ENCODE measurements at regions not wholly inside any gene's neighbourhood (a gene's known extent, or its start where the extent isn't known, plus 50 kb on each side); places are given as distances from the start of the nearest gene placed in this dataset.
"Not testable (repeated sequence)": the region's sequence is repeated elsewhere in the genome, so short reads cannot be mapped to it uniquely, and the experiment has no call there.

DNA sequence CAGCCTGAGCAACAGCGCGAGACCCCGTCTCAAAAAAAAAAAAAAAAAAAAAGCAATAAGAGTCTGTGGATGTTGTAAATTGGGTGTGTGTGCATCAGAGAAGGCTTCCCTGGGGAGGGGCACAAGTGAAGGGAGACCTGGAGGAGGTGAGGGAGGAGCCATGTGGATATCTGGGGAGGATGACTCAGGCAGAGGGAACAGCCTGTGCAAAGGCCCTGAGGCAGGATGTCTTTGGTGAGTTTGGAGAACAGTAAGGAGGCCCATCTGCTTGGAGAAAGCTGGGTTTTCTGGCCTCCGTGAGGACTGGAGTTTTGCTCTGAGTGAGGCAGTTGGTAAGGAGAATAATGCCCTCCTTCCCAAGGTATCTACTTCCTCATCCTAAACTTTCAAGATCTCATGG, 81.9 kb upstream of the ADGRL1 start:
- intact Hi-C loops (cut with DNase I); DNase-seq; ATAC-seq (ENCODE audit: poor library complexity): not testable (repeated sequence)

DNA sequence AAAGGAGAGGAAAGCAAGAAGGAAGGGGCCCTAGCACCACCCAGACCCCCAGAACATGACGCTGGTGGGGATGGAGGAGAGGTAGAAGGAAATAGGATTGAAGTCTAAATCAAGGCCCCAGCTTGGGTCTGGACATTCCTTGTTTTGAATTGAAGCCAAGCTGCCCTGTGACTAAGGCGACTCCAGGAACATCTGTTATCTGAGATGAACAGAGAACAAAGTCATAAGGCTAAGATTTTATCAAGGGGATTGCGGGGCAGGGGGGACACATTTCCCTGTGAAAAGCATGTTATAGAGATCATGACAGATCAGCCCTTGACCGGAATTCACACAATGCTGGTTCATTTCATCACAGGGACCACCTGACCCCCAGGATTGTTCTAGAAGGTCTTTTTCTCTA, 80.6 kb upstream of the ADGRL1 start:
- intact Hi-C loops (cut with DNase I); ATAC-seq (ENCODE audit: poor library complexity); DNase-seq: not testable (repeated sequence)

DNA sequence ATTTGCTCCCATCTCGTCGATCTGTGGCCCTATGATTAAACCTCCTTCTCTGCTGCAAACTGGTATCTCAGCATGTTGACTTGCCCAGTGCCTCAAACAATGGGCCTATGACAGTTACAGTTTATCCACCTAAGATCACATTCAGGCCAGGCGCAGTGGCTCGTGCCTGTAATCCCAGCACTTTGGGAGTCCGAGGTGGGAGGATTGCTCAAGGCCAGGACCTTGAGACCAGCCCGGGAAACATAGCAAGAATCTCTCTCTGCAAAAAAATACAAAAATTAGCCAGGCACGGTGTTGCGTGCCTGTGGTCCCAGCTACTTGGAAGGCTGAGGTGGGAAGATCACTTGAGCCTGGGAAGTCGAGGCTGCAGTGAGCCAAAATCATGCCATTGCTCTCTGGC, 79.8 kb upstream of the ADGRL1 start:
- ATAC-seq (ENCODE audit: poor library complexity); intact Hi-C loops (cut with DNase I); DNase-seq: not testable (repeated sequence)

DNA sequence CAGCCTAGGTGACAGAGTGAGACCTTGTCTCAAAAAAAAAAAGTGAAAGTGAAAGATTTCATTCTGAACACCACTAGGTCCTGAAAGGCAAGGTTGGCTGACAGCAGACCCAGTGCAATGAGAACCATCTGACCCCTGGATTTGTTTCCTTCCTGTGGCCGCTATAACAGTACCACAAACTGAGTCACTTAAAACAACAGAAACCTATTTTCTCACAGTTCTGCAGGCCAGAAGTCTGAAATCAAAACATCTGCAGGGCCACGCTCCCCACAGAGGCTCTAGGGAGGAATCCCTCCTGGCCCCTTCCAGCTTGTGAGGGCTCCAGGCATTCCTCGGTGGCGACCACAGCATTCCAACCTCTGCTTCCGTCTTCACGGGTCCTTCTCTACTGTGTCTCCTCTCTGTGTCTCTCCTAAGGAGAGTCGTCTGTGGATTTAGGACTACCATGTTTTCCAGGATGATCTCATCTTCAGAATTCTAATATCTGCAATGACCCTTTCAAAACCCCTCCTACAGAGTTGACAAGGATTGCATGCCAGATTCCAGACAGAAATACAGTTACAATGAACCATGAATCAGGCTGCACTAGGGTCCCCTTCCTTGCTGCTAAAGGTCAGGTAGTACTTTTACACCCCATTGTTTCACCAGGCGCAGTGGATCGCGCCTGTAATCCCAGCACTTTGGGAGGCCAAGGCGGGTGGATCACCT, 78.0 kb upstream of the ADGRL1 start:
- DNase-seq, result not testable (repeated sequence)

DNA sequence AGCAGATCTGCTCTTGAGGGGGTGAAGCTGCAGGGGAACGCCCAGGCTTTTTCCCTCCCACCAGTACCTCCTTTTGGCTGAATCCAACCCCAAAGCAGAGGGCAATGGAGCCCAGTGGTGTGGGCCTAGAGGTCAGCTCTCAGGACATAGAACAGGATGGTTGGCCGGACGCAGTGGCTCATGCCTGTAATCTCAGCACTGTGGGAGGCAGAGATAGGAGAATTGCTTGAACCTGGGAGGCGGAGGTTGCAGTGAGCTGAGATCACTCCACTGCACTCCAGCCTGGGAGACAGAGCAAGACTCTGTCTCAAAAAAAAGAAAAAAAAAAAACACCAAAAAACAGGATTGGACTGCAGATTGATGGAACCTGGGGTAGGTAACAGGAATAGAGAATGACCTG, 73.3 kb upstream of the ADGRL1 start:
- DNase-seq; ATAC-seq (ENCODE audit: poor library complexity); intact Hi-C loops (cut with DNase I): not testable (repeated sequence)

More for the DNA sequence above, 78.0 kb upstream of the ADGRL1 start:
- ATAC-seq (ENCODE audit: poor library complexity); intact Hi-C loops (cut with DNase I): not testable (repeated sequence)

DNA sequence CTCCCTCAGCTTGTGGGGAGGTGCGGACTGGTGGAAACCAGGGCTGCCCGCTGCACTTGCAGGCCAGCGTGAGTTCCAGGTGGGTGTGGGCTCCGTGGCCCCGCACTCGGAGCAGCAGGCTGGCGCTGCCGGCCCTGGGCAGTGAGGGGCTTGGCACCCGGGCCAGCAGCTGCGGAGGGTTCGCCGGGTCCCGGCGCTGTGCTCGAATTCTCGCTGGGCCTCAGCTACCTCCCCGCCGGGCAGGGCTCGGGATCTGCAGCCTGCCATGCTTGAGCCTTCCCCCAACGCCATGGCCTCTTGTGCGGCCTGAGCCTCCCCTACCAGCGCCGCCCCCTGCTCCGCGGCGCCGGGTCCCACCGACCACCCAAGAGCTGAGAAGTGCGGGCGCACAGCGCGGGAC, 71.6 kb upstream of the ADGRL1 start:
- ATAC-seq (ENCODE audit: poor library complexity), result no peak
- DNase-seq, result no peak
- intact Hi-C loops (cut with DNase I), result no loop called here

DNA sequence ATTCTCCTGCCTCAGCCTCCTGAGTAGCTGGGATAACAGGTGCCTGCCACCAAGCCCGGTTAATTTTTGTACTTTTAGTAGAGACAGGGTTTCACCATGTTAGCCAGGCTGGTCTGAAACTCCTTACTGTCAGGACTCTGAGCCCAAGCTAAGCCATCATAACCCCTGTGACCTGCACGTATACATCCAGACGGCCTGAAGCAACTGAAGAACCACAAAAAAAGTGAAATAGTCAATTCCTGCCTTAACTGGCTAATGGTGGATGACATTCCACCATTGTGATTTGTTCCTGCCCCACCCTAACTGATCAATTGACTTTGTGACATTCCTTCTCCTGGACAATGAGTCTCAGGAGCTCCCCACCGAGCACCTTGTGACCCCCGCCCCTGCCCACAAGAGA, 69.9 kb upstream of the ADGRL1 start:
- intact Hi-C loops (cut with DNase I); DNase-seq; ATAC-seq (ENCODE audit: poor library complexity): not testable (repeated sequence)

DNA sequence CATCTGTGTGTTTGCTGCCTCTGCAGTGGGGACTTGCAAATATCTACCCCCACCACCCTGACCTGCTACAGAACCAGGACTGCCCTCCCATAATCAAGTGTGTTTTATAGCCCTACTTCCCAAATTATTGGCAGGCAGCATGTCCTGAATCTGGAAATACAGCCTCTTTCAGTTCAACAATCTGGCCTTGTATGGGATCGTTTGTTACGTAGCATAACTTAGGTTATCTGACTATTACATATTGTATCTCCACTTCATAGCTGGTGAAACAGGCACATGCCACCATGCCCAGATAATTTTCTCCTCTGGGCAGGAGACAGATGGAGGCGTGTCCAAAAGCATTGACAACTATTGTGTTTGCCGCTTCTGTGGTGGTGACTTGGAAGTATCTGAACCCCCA, 66.7 kb upstream of the ADGRL1 start:
- DNase-seq, result no peak
- intact Hi-C loops (cut with DNase I), result no loop called here
- ATAC-seq (ENCODE audit: poor library complexity), result no peak

DNA sequence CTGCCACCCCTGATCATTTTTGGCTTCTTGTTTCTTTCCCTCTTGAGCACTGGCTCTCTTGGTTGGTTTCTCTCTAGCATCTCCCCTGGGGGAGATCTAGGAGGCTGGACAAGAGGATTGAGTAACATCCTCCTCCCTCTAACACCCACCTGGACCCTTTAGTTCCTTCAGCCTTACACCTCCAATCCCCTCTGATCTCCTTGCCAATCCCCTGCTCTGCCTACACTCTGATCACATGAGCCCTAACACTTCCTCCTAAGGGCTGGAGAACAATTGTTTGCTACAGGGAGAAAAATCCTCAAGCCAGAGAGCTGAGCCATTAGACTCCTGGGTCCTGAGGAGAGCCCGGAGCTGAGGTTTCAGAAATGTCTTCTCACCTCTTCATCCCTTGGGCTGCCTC, 65.9 kb upstream of the ADGRL1 start:
- DNase-seq (no peak), ATAC-seq (ENCODE audit: poor library complexity) (no peak)
- intact Hi-C loops (cut with DNase I), result no loop called here

DNA sequence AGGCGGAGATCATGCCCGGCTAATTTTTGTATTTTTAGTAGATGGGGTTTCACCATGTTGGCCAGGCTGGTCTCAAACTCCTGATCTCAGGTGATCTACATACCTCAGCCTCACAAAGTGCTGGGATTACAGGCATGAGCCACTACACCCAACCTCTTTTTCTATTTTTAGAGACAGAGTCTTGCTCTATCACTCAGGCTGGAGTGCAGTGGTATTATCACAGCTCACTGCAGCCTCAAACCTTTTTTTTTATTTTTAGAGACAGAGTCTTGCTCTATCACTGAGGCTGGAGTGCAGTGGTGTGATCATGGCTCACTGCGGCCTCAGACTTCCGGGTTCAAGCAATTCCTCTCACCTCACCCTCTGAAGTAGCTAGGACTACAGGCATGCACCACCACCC, 64.6 kb upstream of the ADGRL1 start:
- intact Hi-C loops (cut with DNase I); DNase-seq: not testable (repeated sequence)
- peak; percentile 12 for ATAC-seq (ENCODE audit: poor library complexity)

DNA sequence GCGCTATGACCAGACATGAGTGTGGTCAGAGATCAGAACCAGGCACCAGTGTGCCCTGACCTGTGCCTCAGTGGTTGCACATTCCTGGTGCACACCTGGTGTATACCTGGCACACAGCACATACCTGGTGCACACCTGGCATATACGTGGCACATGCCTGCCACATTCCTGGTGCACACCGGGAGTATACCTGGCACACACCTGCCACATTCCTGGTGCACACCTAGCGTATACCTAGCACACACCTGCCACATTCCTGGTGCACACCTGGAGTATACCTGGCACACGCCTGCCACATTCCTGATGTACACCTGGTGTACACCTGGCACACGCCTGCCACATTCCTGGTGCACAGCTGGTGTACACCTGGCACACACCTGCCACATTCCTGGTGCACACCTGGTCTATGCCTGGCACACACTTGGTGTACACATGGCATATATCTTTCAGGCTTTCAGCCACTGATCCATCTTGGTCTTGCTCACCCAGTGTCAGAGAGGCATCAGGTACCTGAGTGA, 61.3 kb upstream of the ADGRL1 start:
- intact Hi-C loops (cut with DNase I), result no loop called here
- DNase-seq, result no peak
- ATAC-seq (ENCODE audit: poor library complexity), result no peak

DNA sequence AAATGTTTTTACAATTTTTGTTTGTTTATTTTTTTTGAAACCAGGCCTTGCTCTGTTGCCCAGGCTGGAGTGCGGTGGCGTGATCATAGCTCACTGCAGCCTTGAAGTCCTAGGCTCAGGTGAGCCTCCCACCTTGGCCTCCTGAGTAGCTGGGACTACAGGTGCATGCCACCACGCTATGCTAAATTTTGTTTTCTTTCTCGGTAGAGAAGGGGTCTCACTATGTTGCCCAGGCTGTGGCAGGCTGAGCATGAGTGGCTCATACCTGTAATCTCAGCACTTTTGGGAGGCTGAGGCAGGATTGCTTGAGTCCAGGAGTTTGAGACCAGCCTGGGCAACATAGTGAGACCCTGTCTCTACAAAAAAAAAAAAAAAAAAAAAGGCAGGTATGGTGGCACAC, 60.2 kb upstream of the ADGRL1 start:
- intact Hi-C loops (cut with DNase I), result not testable (repeated sequence)

DNA sequence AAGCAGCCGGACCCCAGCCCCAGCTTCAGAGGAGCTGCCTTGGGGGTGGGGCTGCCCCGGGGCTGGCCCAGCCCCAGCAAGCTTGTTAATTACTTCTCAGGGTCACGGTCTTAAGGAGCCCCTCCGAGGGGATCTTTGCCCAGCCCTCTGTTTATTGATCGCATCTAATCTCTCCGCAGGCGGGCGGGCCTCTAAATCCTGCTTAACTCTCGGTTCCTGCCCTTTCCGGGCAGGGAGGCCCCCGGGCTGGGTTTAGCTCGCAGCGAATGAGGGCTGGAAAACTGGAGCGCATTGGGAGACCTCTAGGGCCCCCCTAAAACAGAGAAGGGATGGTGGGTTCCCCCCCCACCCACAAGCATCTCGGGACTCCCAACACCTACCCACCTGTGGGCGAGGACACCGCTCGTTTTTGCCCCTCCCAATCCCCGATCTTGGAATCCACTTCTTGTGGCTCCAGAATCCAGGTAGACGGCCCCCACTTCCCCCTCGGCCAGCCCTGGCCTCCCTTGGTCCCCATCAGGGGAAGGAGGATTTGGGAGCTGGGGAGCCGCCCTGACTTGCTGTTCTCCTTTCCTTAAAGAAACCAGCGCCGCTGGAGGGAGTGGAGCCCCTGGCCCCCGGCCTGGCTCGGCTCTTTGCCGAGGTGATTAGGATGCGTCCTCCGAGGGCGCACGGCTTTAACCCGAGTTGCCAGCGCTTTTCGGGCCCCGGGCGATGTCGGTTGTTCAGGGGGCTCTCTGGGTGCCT, 59.5 kb upstream of the ADGRL1 start:
- no peak for ATAC-seq (ENCODE audit: poor library complexity)
- intact Hi-C loops (cut with DNase I), result no loop called here

More for the DNA sequence above, 60.2 kb upstream of the ADGRL1 start:
- not testable (repeated sequence) for ATAC-seq (ENCODE audit: poor library complexity); DNase-seq

DNA sequence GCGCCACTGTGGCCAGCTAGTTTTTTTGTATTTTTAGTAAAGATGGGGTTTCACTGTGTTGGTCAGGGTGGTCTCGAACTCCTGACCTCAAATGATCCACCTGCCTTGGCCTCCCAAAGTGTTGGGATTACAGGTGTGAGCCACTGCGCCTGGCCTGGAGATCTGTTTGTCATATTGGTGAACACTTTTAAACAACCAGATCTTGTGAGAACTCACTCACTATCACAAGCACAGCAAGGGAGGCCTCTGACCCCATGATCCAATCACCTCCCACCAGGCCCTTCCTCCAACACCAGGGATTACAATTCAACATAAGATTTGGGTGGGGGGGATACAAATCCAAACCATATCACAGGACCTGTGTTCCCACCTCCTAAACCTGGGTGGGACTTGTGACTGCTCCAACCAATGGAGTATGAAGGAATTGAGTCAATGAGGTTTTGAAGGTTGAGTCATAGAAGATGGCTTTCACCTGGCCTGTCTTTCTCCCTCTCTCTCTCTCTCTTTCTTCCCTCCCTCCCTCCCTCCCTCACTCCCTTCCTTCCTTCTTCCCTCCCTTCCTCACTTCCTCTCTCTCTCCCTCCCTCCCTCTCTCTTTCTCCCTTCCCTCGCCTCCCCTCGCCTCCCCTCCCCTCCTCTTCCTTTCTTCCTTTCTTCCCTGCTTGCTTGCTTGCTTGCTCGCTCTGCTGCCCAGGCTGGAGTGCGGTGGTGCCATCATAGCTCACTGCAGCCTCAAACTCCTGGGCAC, 50.1 kb upstream of the ADGRL1 start:
- ATAC-seq (ENCODE audit: poor library complexity); intact Hi-C loops (cut with DNase I); DNase-seq: not testable (repeated sequence)

More for the DNA sequence above, 59.5 kb upstream of the ADGRL1 start:
- no peak for DNase-seq
